ENCODE measurements at regions not wholly inside any gene's neighbourhood (a gene's known extent, or its start where the extent isn't known, plus 50 kb on each side); places are given as distances from the start of the nearest gene placed in this dataset.

DNA sequence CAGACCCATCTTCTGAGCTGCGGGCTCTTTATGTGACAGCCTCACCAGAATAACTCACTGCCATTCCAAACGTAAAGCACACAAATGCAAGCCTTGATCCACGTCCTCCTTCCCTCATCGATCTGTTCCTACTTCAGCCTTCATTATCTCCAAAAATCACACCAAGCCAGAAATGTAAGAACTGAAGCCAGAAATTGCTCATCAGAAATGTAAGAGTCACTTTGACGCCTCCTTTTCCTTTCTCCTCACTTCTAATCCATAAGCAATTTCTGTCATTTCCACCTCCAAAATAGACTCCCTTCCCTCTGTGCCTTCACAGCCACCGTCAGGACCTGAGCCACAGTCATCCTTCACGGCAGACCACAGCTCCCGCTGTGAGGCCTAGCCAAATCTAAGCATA, 387.3 kb upstream of the B3GAT1 start (continued):
- TF ChIP-seq NUFIP1 (IDR thresholded peaks at IDR 0.05; ENCODE audit: partially characterized antibody) (no peak), HOXB6 (CRISPR knock-in tag; IDR thresholded peaks at IDR 0.05; ENCODE audit: borderline replicate concordance) (no peak), BCOR (IDR thresholded peaks at IDR 0.05) (no peak), HDAC3 (IDR thresholded peaks at IDR 0.05; ENCODE audit: borderline replicate concordance, partially characterized antibody) (no peak), ZFP91 (CRISPR knock-in tag; IDR thresholded peaks at IDR 0.05) (no peak), ZNF445 (CRISPR knock-in tag; IDR thresholded peaks at IDR 0.05; ENCODE audit: low read depth) (no peak), ZNF77 (CRISPR knock-in tag; IDR thresholded peaks at IDR 0.05) (no peak), E2F3 (CRISPR knock-in tag; IDR thresholded peaks at IDR 0.05) (no peak)
- TF ChIP-seq, protein P1, sequence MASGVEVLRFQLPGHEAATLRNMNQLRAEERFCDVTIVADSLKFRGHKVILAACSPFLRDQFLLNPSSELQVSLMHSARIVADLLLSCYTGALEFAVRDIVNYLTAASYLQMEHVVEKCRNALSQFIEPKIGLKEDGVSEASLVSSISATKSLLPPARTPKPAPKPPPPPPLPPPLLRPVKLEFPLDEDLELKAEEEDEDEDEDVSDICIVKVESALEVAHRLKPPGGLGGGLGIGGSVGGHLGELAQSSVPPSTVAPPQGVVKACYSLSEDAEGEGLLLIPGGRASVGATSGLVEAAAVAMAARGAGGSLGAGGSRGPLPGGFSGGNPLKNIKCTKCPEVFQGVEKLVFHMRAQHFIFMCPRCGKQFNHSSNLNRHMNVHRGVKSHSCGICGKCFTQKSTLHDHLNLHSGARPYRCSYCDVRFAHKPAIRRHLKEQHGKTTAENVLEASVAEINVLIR (CRISPR knock-in tag; IDR thresholded peaks at IDR 0.05): no peak

DNA sequence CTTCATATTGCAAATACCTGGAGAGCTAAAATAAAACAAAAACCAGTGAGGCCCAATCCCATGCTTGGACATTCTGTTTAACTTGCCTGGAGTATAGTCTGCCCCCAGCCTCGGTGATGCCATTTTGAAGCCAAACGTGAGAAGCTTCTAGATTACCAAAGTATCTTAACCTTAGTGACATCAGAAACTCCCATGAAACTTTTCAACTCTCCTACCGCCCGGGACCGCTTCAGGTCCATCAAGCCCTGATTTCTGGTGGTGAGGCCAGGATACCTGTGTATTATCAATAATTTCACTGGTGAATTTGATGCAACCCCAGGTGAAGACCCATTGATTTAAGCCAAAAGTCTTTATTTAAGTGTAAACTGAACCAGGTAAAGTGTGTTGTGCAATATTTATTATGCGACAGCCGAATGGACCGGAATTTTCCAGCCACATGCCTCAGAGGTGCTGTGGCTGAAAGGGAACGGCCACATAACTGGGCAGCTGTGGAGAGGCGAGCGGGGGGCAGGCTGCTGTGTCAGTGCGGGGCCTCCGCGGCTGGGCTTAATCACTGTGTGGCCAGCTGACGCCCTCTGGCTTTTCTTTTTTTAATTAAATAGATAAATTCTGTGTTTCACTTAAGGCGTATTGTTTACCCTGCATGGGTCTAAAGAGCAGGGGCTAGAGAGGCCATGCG, 385.5 kb upstream of the B3GAT1 start:
- no TSS peak for BruUV-seq (replicated peaks)
- ChIA-PET POLR2A (no interaction called here), CTCF (ENCODE audit: low intra/inter-chr PET ratio) (no interaction called here)
- Histone ChIP-seq H3K4me2 (ENCODE audit: insufficient read depth, low read length) (no peak overlapping the region), H3K27ac (ENCODE audit: extremely low read depth, low read depth, low read length) (no peak overlapping the region), H4K20me1 (replicated peaks; ENCODE audit: control insufficient read depth, insufficient read depth, low read length) (no peaks in the 10 kb centered on the region), H3K4me3 (no peak overlapping the region), H3K9me3 (replicated peaks; ENCODE audit: control insufficient read depth, insufficient read depth, low read depth, low read length) (no peaks in the 10 kb centered on the region), H3K36me3 (ENCODE audit: control insufficient read depth, insufficient read depth, low read length) (no peaks in the 10 kb centered on the region), H3K9ac (ENCODE audit: insufficient read depth in 1 of 2, low read depth in 2 of 2, low read length in 2 of 2) (no peak overlapping the region), H3K27me3 (ENCODE audit: control insufficient read depth in 2 of 2, insufficient read depth in 2 of 2, low read length in 2 of 2) (peaks cover 3 to 28% of the 10 kb centered on the region in 2 experiments; a peak in 3 of 5 replicates), H3K79me2 (ENCODE audit: control insufficient read depth, insufficient read depth, low read length) (no peaks in the 10 kb centered on the region), H2AFZ (ENCODE audit: low read depth, low read length) (no peak overlapping the region), H3K4me1 (replicated peaks in 1 of 2; ENCODE audit: control insufficient read depth in 2 of 2, insufficient read depth in 2 of 2, low read length in 2 of 2) (no peaks in the 10 kb centered on the region), H3K9me1 (ENCODE audit: control insufficient read depth, insufficient read depth, low read length) (no peaks in the 10 kb centered on the region)
- intact Hi-C loops (cut with micrococcal nuclease): no loop called here
- in situ Hi-C loops (cut with MboI): no loop called here
- ATAC-seq (no peak), DNase-seq (ENCODE audit: extremely low read depth in 1 of 4, low spot score in 3 of 4) (no peak), FAIRE-seq (no peak)
- no peak for TF ChIP-seq ZNF589 (CRISPR knock-in tag; IDR thresholded peaks at IDR 0.05; ENCODE audit: low read depth)
- TF ChIP-seq POU5F1 (IDR thresholded peaks at IDR 0.05; ENCODE audit: borderline replicate concordance, low read depth, low read length, partially characterized antibody): no peak
- no peak for TF ChIP-seq KLF13 (tag; IDR thresholded peaks at IDR 0.05; ENCODE audit: borderline replicate concordance, low read depth)
- 0 out of 2 replicates have a peak, but pooled peaks have one; percentile 7 for TF ChIP-seq CEBPB (tag; IDR thresholded peaks at IDR 0.05)
- no peak for TF ChIP-seq CREB1 (IDR thresholded peaks at IDR 0.05)
- no peak for TF ChIP-seq CREB1 (CRISPR knock-in tag; IDR thresholded peaks at IDR 0.05)
- TF ChIP-seq ZNF584 (CRISPR knock-in tag; IDR thresholded peaks at IDR 0.05; ENCODE audit: low read depth): no peak
- no peak for TF ChIP-seq HDAC1 (IDR thresholded peaks at IDR 0.05)
- TF ChIP-seq GATAD2A (IDR thresholded peaks at IDR 0.05): no peak
- under 1% methylated on average over 17 of the region's 17 CpGs for WGBS (ENCODE audit: insufficient coverage, low coverage, missing lambda C conversion rate)
